ENCODE measurements at regions not wholly inside any gene's neighbourhood (a gene's known extent, or its start where the extent isn't known, plus 50 kb on each side); places are given as distances from the start of the nearest gene placed in this dataset.

DNA sequence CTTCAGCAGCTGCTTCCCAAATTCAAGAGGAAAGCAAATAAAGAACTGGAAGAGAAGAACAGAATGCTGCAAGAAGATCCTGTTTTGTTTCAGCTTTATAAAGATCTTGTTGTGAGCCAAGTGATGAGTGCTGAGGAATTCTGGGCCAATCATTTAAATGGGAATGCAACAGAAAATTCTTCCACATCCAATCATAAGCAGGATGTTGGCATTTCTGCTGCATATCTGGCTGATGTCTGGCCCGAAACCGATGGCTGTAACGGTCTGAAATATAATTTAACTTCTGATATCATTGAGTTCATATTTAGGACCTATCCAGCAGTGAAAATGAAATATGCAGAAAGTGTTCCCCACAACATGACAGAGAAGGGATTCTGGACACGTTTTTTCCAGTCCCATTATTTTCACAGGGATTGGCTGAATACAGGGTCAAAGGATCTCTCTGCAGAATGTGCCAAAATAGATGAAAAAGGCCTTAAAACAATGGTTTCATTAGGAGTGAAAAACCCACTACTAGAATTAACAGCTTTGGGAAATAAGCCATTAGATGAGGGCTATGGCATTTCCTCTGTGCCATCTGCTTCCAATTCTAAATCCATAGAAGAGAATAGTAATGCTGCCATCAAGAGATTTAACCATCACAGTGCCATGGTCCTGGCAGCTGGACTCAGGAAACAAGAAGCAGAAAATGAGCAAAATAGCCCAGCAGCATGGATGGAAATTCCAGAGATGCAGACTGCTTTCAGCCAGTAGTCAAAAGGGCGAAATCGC lies 175.6 kb downstream of the MC4R start:
- TF ChIP-seq, protein P1, sequence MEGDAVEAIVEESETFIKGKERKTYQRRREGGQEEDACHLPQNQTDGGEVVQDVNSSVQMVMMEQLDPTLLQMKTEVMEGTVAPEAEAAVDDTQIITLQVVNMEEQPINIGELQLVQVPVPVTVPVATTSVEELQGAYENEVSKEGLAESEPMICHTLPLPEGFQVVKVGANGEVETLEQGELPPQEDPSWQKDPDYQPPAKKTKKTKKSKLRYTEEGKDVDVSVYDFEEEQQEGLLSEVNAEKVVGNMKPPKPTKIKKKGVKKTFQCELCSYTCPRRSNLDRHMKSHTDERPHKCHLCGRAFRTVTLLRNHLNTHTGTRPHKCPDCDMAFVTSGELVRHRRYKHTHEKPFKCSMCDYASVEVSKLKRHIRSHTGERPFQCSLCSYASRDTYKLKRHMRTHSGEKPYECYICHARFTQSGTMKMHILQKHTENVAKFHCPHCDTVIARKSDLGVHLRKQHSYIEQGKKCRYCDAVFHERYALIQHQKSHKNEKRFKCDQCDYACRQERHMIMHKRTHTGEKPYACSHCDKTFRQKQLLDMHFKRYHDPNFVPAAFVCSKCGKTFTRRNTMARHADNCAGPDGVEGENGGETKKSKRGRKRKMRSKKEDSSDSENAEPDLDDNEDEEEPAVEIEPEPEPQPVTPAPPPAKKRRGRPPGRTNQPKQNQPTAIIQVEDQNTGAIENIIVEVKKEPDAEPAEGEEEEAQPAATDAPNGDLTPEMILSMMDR (IDR thresholded peaks at IDR 0.05): no peak
- TF ChIP-seq POLR2A (IDR thresholded peaks at IDR 0.05): no peak
